ENCODE measurements at regions not wholly inside any gene's neighbourhood (a gene's known extent, or its start where the extent isn't known, plus 50 kb on each side); places are given as distances from the start of the nearest gene placed in this dataset.

GRCh38 chr2:878245-878930 lies 72.3 kb upstream of the SNTG2 start:
- no peak for TF ChIP-seq CTCF (IDR thresholded peaks at IDR 0.05)
- TF ChIP-seq, protein P1, sequence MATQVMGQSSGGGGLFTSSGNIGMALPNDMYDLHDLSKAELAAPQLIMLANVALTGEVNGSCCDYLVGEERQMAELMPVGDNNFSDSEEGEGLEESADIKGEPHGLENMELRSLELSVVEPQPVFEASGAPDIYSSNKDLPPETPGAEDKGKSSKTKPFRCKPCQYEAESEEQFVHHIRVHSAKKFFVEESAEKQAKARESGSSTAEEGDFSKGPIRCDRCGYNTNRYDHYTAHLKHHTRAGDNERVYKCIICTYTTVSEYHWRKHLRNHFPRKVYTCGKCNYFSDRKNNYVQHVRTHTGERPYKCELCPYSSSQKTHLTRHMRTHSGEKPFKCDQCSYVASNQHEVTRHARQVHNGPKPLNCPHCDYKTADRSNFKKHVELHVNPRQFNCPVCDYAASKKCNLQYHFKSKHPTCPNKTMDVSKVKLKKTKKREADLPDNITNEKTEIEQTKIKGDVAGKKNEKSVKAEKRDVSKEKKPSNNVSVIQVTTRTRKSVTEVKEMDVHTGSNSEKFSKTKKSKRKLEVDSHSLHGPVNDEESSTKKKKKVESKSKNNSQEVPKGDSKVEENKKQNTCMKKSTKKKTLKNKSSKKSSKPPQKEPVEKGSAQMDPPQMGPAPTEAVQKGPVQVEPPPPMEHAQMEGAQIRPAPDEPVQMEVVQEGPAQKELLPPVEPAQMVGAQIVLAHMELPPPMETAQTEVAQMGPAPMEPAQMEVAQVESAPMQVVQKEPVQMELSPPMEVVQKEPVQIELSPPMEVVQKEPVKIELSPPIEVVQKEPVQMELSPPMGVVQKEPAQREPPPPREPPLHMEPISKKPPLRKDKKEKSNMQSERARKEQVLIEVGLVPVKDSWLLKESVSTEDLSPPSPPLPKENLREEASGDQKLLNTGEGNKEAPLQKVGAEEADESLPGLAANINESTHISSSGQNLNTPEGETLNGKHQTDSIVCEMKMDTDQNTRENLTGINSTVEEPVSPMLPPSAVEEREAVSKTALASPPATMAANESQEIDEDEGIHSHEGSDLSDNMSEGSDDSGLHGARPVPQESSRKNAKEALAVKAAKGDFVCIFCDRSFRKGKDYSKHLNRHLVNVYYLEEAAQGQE (IDR thresholded peaks at IDR 0.05; ENCODE audit: insufficient read depth in 1 of 2, low read depth in 2 of 2, low read length in 1 of 2): no peak
- TF ChIP-seq SIN3A (IDR thresholded peaks at IDR 0.05; ENCODE audit: borderline replicate concordance, insufficient read depth, low read depth, low read length): no peak
